Mucosa of descending colon (tissue), 3 donors: ENCODE measurements at regions not wholly inside any gene's neighbourhood (a gene's known extent, or its start where the extent isn't known, plus 50 kb on each side); places are given as distances from the start of the nearest gene placed in this dataset.
"Not testable (repeated sequence)": the region's sequence is repeated elsewhere in the genome, so short reads cannot be mapped to it uniquely, and the experiment has no call there.

Experiments used
- ATAC-seq: fragments of 200-7000 bp; cut with Tn5 transposase; one replicate; pipeline ENCODE4 v1.9.1; 2020; ENCODE audit warnings: mild to moderate bottlenecking, moderate library complexity
- DNase-seq, 3 donors: peaks; one replicate each; pipeline ENCODE4 v3.0.0-alpha.2; 2020
- H3K36me3 ChIP-seq: fragments of 200-600 bp; one replicate; pipeline ENCODE4 v1.8.0; 2021; ENCODE audit warnings: low read depth, mild to moderate bottlenecking
- H3K4me1 ChIP-seq: fragments of 200-600 bp; one replicate; pipeline ENCODE4 v1.8.0; 2021; ENCODE audit warnings: low read depth, mild to moderate bottlenecking
- H3K4me3 ChIP-seq: fragments of 200-600 bp; one replicate; pipeline ENCODE4 v1.8.0; 2021; ENCODE audit warnings: mild to moderate bottlenecking
- H3K9me3 ChIP-seq: fragments of 200-600 bp; one replicate; pipeline ENCODE4 v1.8.0; 2021; ENCODE audit warnings: mild to moderate bottlenecking
- CTCF ChIP-seq: fragments of 200-600 bp; IDR thresholded peaks from one replicate; pipeline ENCODE4 v1.8.0; 2022; ENCODE audit warnings: antibody characterized with exemption, mild to moderate bottlenecking
- intact Hi-C, 2 donors: fragments of 100-400 bp; cut with DNase I in 1 of 2; cut with micrococcal nuclease in 1 of 2; formaldehyde crosslinking; loops; one replicate each; pipeline versions ENCODE4 v1.11.0 to v1.11.1; 2022; cut with DNase I, micrococcal nuclease
- donor health status: DM: no; HTN: no; CAD: no; lungs with moderate emphysema.
- donor health status: DM: no; HTN: no; CAD: no.
- donor health status: DM: no; HTN: yes; CAD: no.

DNA sequence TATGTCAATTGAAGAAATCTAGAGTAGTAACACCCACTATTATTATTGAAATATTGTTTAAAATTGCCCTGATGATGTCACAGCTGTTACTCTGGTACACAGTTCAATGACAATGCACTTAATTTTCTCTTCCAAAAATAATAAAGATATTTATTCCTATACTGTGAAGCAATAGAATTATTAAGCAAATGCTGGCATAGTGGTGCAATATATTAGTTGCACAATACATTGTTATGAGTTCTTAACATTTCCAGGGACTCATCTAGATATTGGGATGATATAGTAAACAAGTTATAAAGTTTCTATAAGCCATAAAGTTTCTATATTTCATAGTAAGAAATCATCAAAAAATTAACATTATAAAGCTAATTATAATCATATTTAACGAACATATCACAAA lies 897.8 kb downstream of the LRFN5 start:
- no peaks in the 10 kb centered on the region for H3K4me1 ChIP-seq
- ATAC-seq: no peak
- no peak overlapping the region for H3K4me3 ChIP-seq
- no peaks in the 10 kb centered on the region for H3K36me3 ChIP-seq
- no peak for TF ChIP-seq CTCF
- peaks cover 33% of the 10 kb centered on the region for H3K9me3 ChIP-seq
- no peak for DNase-seq
- intact Hi-C loops: no loop called here

GRCh38 chr14:42499137-42499536 lies 892.5 kb downstream of the LRFN5 start:
- H3K4me3 ChIP-seq: no peak overlapping the region
- no peak for ATAC-seq
- intact Hi-C loops: no loop called here
- H3K4me1 ChIP-seq: no peaks in the 10 kb centered on the region
- no peak for DNase-seq
- peaks cover 5% of the 10 kb centered on the region for H3K9me3 ChIP-seq
- no peaks in the 10 kb centered on the region for H3K36me3 ChIP-seq
- no peak for TF ChIP-seq CTCF

- intact Hi-C loops: no loop called here
- ATAC-seq: no peak
- Histone ChIP-seq H3K9me3 (peaks cover 2% of the 10 kb centered on the region), H3K4me1 (no peaks in the 10 kb centered on the region), H3K36me3 (no peaks in the 10 kb centered on the region), H3K4me3 (no peak overlapping the region)
- TF ChIP-seq CTCF: no peak
- no peak for DNase-seq
Measured at GRCh38 chr14:42490536-42490935, 883.9 kb downstream of the LRFN5 start.

- TF ChIP-seq CTCF: no peak
- H3K36me3 ChIP-seq: no peaks in the 10 kb centered on the region
- DNase-seq (no peak), ATAC-seq (no peak)
- H3K4me3 ChIP-seq: no peak overlapping the region
- H3K9me3 ChIP-seq: peaks cover 10% of the 10 kb centered on the region
- H3K4me1 ChIP-seq: no peaks in the 10 kb centered on the region
- intact Hi-C loops: no loop called here
Measured at GRCh38 chr14:42488965-42489364, 882.3 kb downstream of the LRFN5 start.

DNA sequence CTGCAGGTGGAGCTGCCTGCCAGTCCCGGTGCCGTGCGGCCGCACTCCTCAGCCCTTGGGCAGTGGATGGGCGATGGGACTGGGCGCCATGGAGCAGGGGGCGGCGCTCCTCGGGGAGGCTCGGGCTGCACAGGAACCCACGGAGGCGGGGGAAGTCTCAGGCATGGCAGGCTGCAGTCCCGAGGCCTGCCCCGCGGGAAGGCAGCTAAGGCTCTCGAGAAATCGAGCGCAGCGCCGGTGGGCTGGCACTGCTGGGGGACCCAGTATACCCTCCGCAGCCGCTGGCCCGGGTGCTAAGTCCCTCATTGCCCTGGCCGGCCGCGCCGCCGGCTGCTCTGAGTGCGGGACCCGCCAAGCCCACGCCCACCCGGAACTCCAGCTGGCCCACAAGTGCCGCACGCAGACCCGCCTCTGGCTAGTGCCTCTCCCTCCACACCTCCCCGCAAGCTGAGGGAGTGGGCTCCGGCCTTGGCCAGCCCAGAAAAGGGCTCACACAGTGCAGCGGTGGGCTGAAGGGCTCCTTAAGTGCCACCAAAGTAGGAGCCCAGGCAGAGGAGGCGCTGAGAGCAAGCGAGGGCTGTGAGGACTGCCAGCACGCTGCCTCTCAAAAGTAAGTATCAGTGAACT lies 875.8 kb downstream of the LRFN5 start:
- intact Hi-C loops, H3K4me3 ChIP-seq, H3K36me3 ChIP-seq, DNase-seq, ATAC-seq, H3K4me1 ChIP-seq: not testable (repeated sequence)
- peaks cover 17% of the 10 kb centered on the region for H3K9me3 ChIP-seq

- H3K36me3 ChIP-seq, H3K4me1 ChIP-seq, H3K4me3 ChIP-seq, DNase-seq, ATAC-seq, intact Hi-C loops: not testable (repeated sequence)
- peaks cover 17% of the 10 kb centered on the region for H3K9me3 ChIP-seq
Measured at GRCh38 chr14:42481714-42482113, 875.0 kb downstream of the LRFN5 start.

GRCh38 chr14:42480255-42480654 lies 873.6 kb downstream of the LRFN5 start:
- intact Hi-C loops: no loop called here

More at GRCh38 chr14:42480255-42480654, 873.6 kb downstream of the LRFN5 start:
- DNase-seq (no peak), ATAC-seq (no peak)
- H3K4me3 ChIP-seq: no peak overlapping the region
- H3K9me3 ChIP-seq: peaks cover 14% of the 10 kb centered on the region
- no peaks in the 10 kb centered on the region for H3K36me3 ChIP-seq
- H3K4me1 ChIP-seq: no peaks in the 10 kb centered on the region
- no peak for TF ChIP-seq CTCF
